IPS-NIHi11 (cell line): ENCODE measurements at regions not wholly inside any gene's neighbourhood (a gene's known extent, or its start where the extent isn't known, plus 50 kb on each side); places are given as distances from the start of the nearest gene placed in this dataset.

Experiments
- DNase-seq: peaks from one replicate; pipeline ENCODE4 v3.0.0; 2012; ENCODE audit warnings: mixed read lengths, low spot score

GRCh38 chr3:152054315-152054714 lies 180.9 kb downstream of the SUCNR1 start:
- DNase-seq, result no peak

GRCh38 chr3:152056073-152056472 lies 182.6 kb downstream of the SUCNR1 start:
- DNase-seq, result no peak

GRCh38 chr3:152056481-152056880 lies 183.0 kb downstream of the SUCNR1 start:
- DNase-seq, result no peak

GRCh38 chr3:152056987-152057386 lies 183.5 kb downstream of the SUCNR1 start:
- DNase-seq, result no peak

GRCh38 chr3:152058856-152059255 lies 185.4 kb downstream of the SUCNR1 start:
- DNase-seq, result no peak

- DNase-seq, result no peak
Measured at GRCh38 chr3:152060701-152061100, 187.3 kb downstream of the SUCNR1 start.

GRCh38 chr3:152061296-152061695 lies 187.9 kb downstream of the SUCNR1 start:
- no peak for DNase-seq

- no peak for DNase-seq
Measured at GRCh38 chr3:152069871-152070270, 196.4 kb downstream of the SUCNR1 start.

GRCh38 chr3:152071315-152071714 lies 197.4 kb upstream of the MBNL1 start:
- no peak for DNase-seq

GRCh38 chr3:152071924-152072323 lies 196.8 kb upstream of the MBNL1 start:
- peak; percentile 29 for DNase-seq

GRCh38 chr3:152073267-152073666 lies 195.5 kb upstream of the MBNL1 start:
- DNase-seq, result no peak

- DNase-seq, result no peak
Measured at GRCh38 chr3:152076148-152076547, 192.6 kb upstream of the MBNL1 start.

GRCh38 chr3:152079980-152080379 lies 188.7 kb upstream of the MBNL1 start:
- no peak for DNase-seq

GRCh38 chr3:152083135-152083534 lies 185.6 kb upstream of the MBNL1 start:
- DNase-seq, result no peak

GRCh38 chr3:152084441-152085158 lies 184.1 kb upstream of the MBNL1 start:
- no peak for DNase-seq

- DNase-seq, result no peak
Measured at GRCh38 chr3:152087153-152087552, 181.6 kb upstream of the MBNL1 start.

GRCh38 chr3:152089528-152089927 lies 179.2 kb upstream of the MBNL1 start:
- DNase-seq, result no peak

GRCh38 chr3:152091725-152092124 lies 177.0 kb upstream of the MBNL1 start:
- no peak for DNase-seq

GRCh38 chr3:152093901-152094300 lies 174.8 kb upstream of the MBNL1 start:
- no peak for DNase-seq

GRCh38 chr3:152094406-152094805 lies 174.3 kb upstream of the MBNL1 start:
- DNase-seq, result no peak

- DNase-seq, result no peak
Measured at GRCh38 chr3:152095472-152095871, 173.3 kb upstream of the MBNL1 start.

- no peak for DNase-seq
Measured at GRCh38 chr3:152096280-152096906, 172.3 kb upstream of the MBNL1 start.

GRCh38 chr3:152097120-152097519 lies 171.6 kb upstream of the MBNL1 start:
- no peak for DNase-seq

- no peak for DNase-seq
Measured at GRCh38 chr3:152097770-152098169, 171.0 kb upstream of the MBNL1 start.
